ENCODE measurements at regions not wholly inside any gene's neighbourhood (a gene's known extent, or its start where the extent isn't known, plus 50 kb on each side); places are given as distances from the start of the nearest gene placed in this dataset.

DNA sequence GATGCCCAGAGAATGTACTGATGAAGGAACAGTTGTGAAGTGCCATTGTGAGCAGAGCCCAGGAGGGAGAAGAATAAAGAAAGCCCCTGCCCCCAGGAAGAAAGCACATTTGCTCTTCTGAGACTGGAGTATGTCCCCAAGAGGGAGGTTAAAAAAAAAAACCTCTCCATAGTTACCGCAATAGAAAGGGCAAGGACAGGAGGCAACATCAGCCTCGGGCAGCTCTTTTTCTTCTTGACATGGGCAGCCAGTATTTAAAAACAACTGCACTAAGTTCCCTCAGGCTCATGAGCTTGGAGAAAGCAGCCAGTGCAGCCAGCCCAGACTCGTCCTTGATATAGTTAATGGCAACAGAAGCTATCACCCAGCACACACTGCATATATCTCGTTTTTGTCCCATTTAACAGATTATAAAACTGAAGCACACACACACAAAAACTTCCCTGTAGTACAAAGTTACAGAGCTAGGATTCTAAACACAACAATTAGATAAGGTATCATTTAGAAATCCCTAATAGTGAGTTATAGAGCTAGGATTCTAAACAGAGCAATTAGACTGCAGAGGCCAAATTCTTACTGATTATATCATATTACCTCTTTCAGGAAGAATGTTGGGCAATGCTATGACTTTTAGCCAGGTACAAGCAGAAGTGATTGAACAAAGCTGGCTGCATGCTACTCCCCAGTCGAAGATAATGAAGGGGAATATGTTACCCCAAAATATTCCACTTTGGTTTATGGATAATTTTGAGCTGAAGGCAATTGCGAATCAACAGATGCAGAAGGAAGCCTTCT lies 823.5 kb downstream of the GRID1 start:
- in situ Hi-C loops (cut with MboI; ENCODE audit: low sequenced_read_pairs, unreplicated experiment) = no loop called here
- no peak for DNase-seq (ENCODE audit: low spot score)
- TF ChIP-seq, protein P1, sequence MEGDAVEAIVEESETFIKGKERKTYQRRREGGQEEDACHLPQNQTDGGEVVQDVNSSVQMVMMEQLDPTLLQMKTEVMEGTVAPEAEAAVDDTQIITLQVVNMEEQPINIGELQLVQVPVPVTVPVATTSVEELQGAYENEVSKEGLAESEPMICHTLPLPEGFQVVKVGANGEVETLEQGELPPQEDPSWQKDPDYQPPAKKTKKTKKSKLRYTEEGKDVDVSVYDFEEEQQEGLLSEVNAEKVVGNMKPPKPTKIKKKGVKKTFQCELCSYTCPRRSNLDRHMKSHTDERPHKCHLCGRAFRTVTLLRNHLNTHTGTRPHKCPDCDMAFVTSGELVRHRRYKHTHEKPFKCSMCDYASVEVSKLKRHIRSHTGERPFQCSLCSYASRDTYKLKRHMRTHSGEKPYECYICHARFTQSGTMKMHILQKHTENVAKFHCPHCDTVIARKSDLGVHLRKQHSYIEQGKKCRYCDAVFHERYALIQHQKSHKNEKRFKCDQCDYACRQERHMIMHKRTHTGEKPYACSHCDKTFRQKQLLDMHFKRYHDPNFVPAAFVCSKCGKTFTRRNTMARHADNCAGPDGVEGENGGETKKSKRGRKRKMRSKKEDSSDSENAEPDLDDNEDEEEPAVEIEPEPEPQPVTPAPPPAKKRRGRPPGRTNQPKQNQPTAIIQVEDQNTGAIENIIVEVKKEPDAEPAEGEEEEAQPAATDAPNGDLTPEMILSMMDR (IDR thresholded peaks at IDR 0.05; ENCODE audit: borderline replicate concordance, control extremely low read depth, extremely low read depth, insufficient read depth, missing control alignments) = no peak

DNA sequence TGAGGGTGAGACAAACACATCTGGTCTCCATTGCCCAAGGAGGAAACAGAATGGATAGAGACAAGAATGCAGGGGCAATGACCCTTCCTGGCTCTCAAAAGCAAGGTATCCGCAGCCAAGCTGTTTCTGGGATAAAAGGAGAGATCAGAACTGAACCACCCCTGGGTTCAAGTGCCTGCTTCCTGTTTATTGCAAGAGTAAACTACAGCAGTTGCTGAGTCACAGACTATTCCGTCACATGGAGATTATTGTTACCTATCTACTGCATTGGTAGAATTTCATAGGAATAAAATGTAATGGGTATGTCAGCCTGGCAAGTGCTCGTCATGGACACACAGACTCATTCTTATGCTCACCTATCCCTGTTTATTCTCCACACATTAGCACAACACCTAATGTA lies 821.6 kb downstream of the GRID1 start:
- in situ Hi-C loops (cut with MboI; ENCODE audit: low sequenced_read_pairs, unreplicated experiment) = no loop called here
- no peak for DNase-seq (ENCODE audit: low spot score)
- TF ChIP-seq, protein P1 (IDR thresholded peaks at IDR 0.05; ENCODE audit: borderline replicate concordance, control extremely low read depth, extremely low read depth, insufficient read depth, missing control alignments) = no peak

DNA sequence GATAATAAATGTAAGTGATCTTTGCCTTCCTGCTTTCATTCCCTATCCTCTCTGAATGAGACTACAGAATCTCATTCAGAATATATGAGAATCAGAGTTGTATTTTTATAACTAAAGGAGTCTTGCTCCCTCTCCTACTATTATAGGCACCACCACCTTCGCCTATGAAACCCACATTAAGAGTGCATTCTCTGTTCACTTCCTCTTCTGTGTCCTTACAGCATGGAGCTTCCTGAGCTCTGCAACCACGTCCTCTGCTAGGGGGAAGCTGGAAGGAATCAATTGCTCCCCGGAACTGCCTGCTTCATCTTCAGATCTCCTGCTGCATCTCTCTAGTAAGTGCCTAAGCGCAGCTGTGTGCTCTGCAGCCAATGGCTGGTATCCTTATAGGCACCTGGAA lies 820.7 kb downstream of the GRID1 start:
- DNase-seq (ENCODE audit: low spot score) = no peak
- TF ChIP-seq, protein P1 (IDR thresholded peaks at IDR 0.05; ENCODE audit: borderline replicate concordance, control extremely low read depth, extremely low read depth, insufficient read depth, missing control alignments) = no peak
- in situ Hi-C loops (cut with MboI; ENCODE audit: low sequenced_read_pairs, unreplicated experiment) = no loop called here

DNA sequence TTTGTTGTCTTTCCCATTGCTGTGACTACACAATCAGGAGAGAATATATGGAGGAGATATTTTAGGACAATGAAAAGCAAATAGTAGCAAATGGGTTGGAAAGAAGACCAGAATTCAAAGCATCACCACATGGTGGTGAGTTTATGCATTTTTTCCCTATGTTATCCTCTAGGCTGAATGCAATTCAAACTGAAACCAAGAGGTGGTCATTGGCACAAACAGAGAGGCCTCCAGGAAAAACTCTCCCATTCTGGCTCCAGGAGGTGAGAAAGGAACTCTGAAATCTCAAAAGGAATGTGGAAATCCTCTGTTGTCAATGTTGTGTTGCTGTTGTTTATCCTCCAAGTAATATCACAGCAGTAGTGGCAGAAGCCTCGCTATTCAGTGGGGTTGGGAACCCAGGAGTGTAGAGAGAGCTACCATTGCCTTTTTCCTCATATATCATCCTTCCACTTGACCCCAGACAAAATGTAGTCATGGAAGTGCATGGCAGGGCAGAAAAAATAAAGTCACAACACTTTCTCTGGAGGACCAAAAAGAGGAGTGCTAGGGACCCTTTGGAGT lies 819.1 kb downstream of the GRID1 start:
- TF ChIP-seq, protein P1 (IDR thresholded peaks at IDR 0.05; ENCODE audit: borderline replicate concordance, control extremely low read depth, extremely low read depth, insufficient read depth, missing control alignments) = no peak
- no peak for DNase-seq (ENCODE audit: low spot score)

DNA sequence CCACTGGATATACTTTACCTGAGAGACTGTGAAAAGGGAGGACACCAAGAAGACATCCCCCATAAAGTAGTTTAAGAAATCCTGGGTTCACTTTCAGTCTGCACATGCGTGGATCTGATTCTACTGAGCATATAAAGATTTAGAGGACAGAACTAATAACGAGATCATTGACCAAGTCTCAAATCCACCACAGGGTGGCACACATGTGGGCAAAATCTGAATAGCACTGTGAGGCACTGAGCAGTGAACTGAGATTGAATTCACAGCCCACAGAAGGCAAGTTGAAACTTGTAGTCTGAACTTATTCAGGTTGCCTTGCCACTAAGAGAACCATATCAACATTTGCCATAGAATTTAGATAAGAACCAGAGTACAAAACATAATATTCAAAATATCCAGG lies 818.6 kb downstream of the GRID1 start:
- in situ Hi-C loops (cut with MboI; ENCODE audit: low sequenced_read_pairs, unreplicated experiment) = no loop called here
- TF ChIP-seq, protein P1 (IDR thresholded peaks at IDR 0.05; ENCODE audit: borderline replicate concordance, control extremely low read depth, extremely low read depth, insufficient read depth, missing control alignments) = peak; percentile 14
- peak; percentile 1 for DNase-seq (ENCODE audit: low spot score)

More for the DNA sequence above, 819.1 kb downstream of the GRID1 start:
- in situ Hi-C loops (cut with MboI; ENCODE audit: low sequenced_read_pairs, unreplicated experiment) = no loop called here

All from GM13976 (cell line).